GM23338 (cell line): ENCODE measurements at regions not wholly inside any gene's neighbourhood (a gene's known extent, or its start where the extent isn't known, plus 50 kb on each side); places are given as distances from the start of the nearest gene placed in this dataset.

Experiments used
- ATAC-seq: fragments of 200-7000 bp; cut with Tn5 transposase; 3 replicates; pipeline ENCODE4 v1.9.1; 2020
- DNase-seq: peaks from one replicate; pipeline ENCODE4 v3.0.0-alpha.2; 2015; ENCODE audit warnings: low spot score
- H2AFZ ChIP-seq: fragments of 200-600 bp; sonication (generic); 2 replicates; pipeline ENCODE4 v1.8.0; 2016; ENCODE audit warnings: antibody characterized with exemption, mild to moderate bottlenecking, moderate library complexity
- H3F3A ChIP-seq: fragments of 200-600 bp; sonication (generic); replicated peaks from 2 replicates; pipeline ENCODE4 v1.8.0; 2017; ENCODE audit warnings: antibody characterized with exemption, mixed run types, low read depth
- H3K27ac ChIP-seq: fragments of 200-600 bp; sonication (generic); 2 replicates; pipeline ENCODE4 v1.6.1; 2016; ENCODE audit warnings: low read depth
- H3K27me3 ChIP-seq: fragments of 200-600 bp; sonication (generic); 2 replicates; pipeline ENCODE4 v1.8.0; 2016; ENCODE audit warnings: mild to moderate bottlenecking, mixed run types, moderate library complexity; ENCODE audit not compliant: insufficient read depth
- H3K36me3 ChIP-seq: fragments of 200-600 bp; sonication (generic); 2 replicates; pipeline ENCODE4 v1.8.0; 2016; ENCODE audit warnings: mild to moderate bottlenecking; ENCODE audit not compliant: insufficient read depth
- H3K4me1 ChIP-seq: fragments of 200-600 bp; sonication (generic); 2 replicates; pipeline ENCODE4 v1.8.0; 2016; ENCODE audit warnings: mild to moderate bottlenecking, moderate library complexity; ENCODE audit not compliant: insufficient read depth
- H3K4me2 ChIP-seq: fragments of 200-600 bp; sonication (generic); 2 replicates; pipeline ENCODE4 v1.7.1; 2017; ENCODE audit warnings: mixed run types
- H3K4me3 ChIP-seq: fragments of 200-600 bp; sonication (generic); 2 replicates; pipeline ENCODE4 v1.6.1; 2016; ENCODE audit warnings: mixed run types
- H3K79me2 ChIP-seq: fragments of 200-600 bp; sonication (generic); replicated peaks from 2 replicates; pipeline ENCODE4 v1.8.0; 2017; ENCODE audit warnings: mild to moderate bottlenecking; ENCODE audit not compliant: insufficient read depth
- H3K9me2 ChIP-seq: fragments of 200-600 bp; sonication (generic); 2 replicates; pipeline ENCODE4 v1.8.0; 2017; ENCODE audit not compliant: insufficient read depth
- H4K20me1 ChIP-seq: fragments of 200-600 bp; sonication (generic); replicated peaks from 2 replicates; pipeline ENCODE4 v1.8.0; 2017; ENCODE audit warnings: mild to moderate bottlenecking; ENCODE audit not compliant: insufficient read depth
- H3K27ac Mint-ChIP-seq: 2 replicates; pipeline ENCODE4 v1.8.0; 2020; ENCODE audit warnings: inconsistent platforms, mild to moderate bottlenecking, moderate library complexity, mixed read lengths
- H3K27me3 Mint-ChIP-seq: 3 replicates; pipeline ENCODE4 v1.8.0; 2022; ENCODE audit warnings: low read depth, mild to moderate bottlenecking, moderate library complexity, mixed read lengths, inconsistent platforms; ENCODE audit not compliant: insufficient read depth, poor library complexity
- H3K36me3 Mint-ChIP-seq: 3 replicates; pipeline ENCODE4 v1.8.0; 2021; ENCODE audit warnings: low read depth, mild to moderate bottlenecking, inconsistent platforms, moderate library complexity, mixed read lengths
- H3K4me1 Mint-ChIP-seq: 3 replicates; pipeline ENCODE4 v1.8.0; 2020; ENCODE audit warnings: mild to moderate bottlenecking, inconsistent platforms, mixed read lengths
- H3K4me3 Mint-ChIP-seq: 3 replicates; pipeline ENCODE4 v1.8.0; 2021; ENCODE audit warnings: moderate library complexity, mild to moderate bottlenecking, inconsistent platforms, mixed read lengths
- H3K9me3 Mint-ChIP-seq: 3 replicates; pipeline ENCODE4 v1.8.0; 2020; ENCODE audit warnings: moderate library complexity, mild to moderate bottlenecking, inconsistent platforms, mixed read lengths
- CREB1 ChIP-seq: fragments of 250-450 bp; sonication (Bioruptor Pico); IDR thresholded peaks from 2 replicates; pipeline ENCODE4 v1.5.0; 2020; ENCODE audit warnings: low read depth, mild to moderate bottlenecking, moderate library complexity
- CTCF ChIP-seq, 2 experiments: fragments of 200-600 bp in 1 of 2; sonication (generic) in 1 of 2; conservative IDR thresholded peaks; 2 replicates each; pipeline versions ENCODE4 v1.5.1 to v1.6.1; 2016 to 2017; ENCODE audit warnings: antibody characterized with exemption in 2 of 2, low read depth in 2 of 2, mild to moderate bottlenecking in 2 of 2, moderate library complexity in 1 of 2
- ETS1 ChIP-seq: IDR thresholded peaks from 2 replicates; pipeline ENCODE4 v1.6.1; 2016; ENCODE audit warnings: antibody characterized with exemption
- EZH2 ChIP-seq: fragments of 200-600 bp; sonication (generic); IDR thresholded peaks from one replicate; pipeline ENCODE4 v1.8.0; 2017; ENCODE audit warnings: antibody characterized with exemption, mild to moderate bottlenecking, low read depth; ENCODE audit not compliant: unreplicated experiment
- EZH2phosphoT487 ChIP-seq: fragments of 200-600 bp; sonication (generic); IDR thresholded peaks from one replicate; pipeline ENCODE4 v1.8.1; 2018; ENCODE audit warnings: antibody characterized with exemption; ENCODE audit not compliant: unreplicated experiment
- JUNB ChIP-seq: IDR thresholded peaks from one replicate; pipeline ENCODE4 v1.6.1; 2016; ENCODE audit warnings: antibody characterized with exemption; ENCODE audit not compliant: unreplicated experiment
- NANOG ChIP-seq: IDR thresholded peaks from 2 replicates; pipeline ENCODE4 v1.6.1; 2016; ENCODE audit warnings: antibody characterized with exemption, borderline replicate concordance
- POLR2AphosphoS5 ChIP-seq: IDR thresholded peaks from 2 replicates; pipeline ENCODE4 v1.6.1; 2016; ENCODE audit warnings: antibody characterized with exemption, low read depth
- REST ChIP-seq: IDR thresholded peaks from one replicate; pipeline ENCODE4 v1.6.1; 2018; ENCODE audit warnings: antibody characterized with exemption; ENCODE audit not compliant: unreplicated experiment
- STAT1 ChIP-seq: IDR thresholded peaks from one replicate; pipeline ENCODE4 v1.6.1; 2016; ENCODE audit warnings: antibody characterized with exemption; ENCODE audit not compliant: unreplicated experiment
- ZNF114 ChIP-seq: fragments of 250-450 bp; sonication (Bioruptor Pico); IDR thresholded peaks from 2 replicates; pipeline ENCODE4 v1.5.0; 2020; ENCODE audit warnings: mild to moderate bottlenecking, moderate library complexity
- ZNF331 ChIP-seq: fragments of 250-450 bp; sonication (Bioruptor Pico); IDR thresholded peaks from 2 replicates; pipeline ENCODE4 v1.5.0; 2020; ENCODE audit warnings: low read depth, mild to moderate bottlenecking, moderate library complexity
- ZNF462 ChIP-seq: fragments of 250-450 bp; sonication (Bioruptor Pico); IDR thresholded peaks from 2 replicates; pipeline ENCODE4 v1.5.0; 2020; ENCODE audit warnings: mild to moderate bottlenecking, moderate library complexity

GRCh38 chr20:59381689-59382088, 81.3 kb downstream of the EDN3 start:
- H3K79me2 ChIP-seq = no peaks in the 10 kb centered on the region
- H4K20me1 ChIP-seq = no peaks in the 10 kb centered on the region
- H3K9me2 ChIP-seq = peaks cover 4% of the 10 kb centered on the region; the same call in 1 of the 2 replicates
- Mint-ChIP-seq H3K36me3 (no peaks in the 10 kb centered on the region), H3K4me3 (no peak overlapping the region), H3K9me3 (no peaks in the 10 kb centered on the region), H3K4me1 (peaks cover 5% of the 10 kb centered on the region; the same call in 2 of the 3 replicates), H3K27me3 (peaks cover 9% of the 10 kb centered on the region), H3K27ac (no peak overlapping the region)
- DNase-seq (no peak), ATAC-seq (no peak)
- H3K27me3 ChIP-seq = no peaks in the 10 kb centered on the region
- no peak for TF ChIP-seq EZH2
- TF ChIP-seq CREB1 = no peak
- TF ChIP-seq EZH2phosphoT487 = no peak
- TF ChIP-seq JUNB = no peak
- no peak for TF ChIP-seq ETS1
- no peak for TF ChIP-seq NANOG
- no peak for TF ChIP-seq CTCF (conservative IDR thresholded peaks at IDR 0.05; ENCODE audit: low read depth in 2 of 2)
- no peak for TF ChIP-seq ZNF331
- no peak for TF ChIP-seq ZNF462
- TF ChIP-seq POLR2AphosphoS5 = no peak
- no peak for TF ChIP-seq STAT1
- no peak for TF ChIP-seq ZNF114 (CRISPR knock-in tag)
- TF ChIP-seq REST = no peak
- no peak overlapping the region for H3K4me3 ChIP-seq
- 0 out of 2 replicates have a peak, but pooled peaks cover 2% of the 10 kb centered on the region for H3K4me1 ChIP-seq
- no peak overlapping the region for H3K4me2 ChIP-seq
- no peak overlapping the region for H2AFZ ChIP-seq
- no peak overlapping the region for H3K27ac ChIP-seq
- no peaks in the 10 kb centered on the region for H3F3A ChIP-seq
- H3K36me3 ChIP-seq = no peaks in the 10 kb centered on the region
